ENCODE measurements at regions not wholly inside any gene's neighbourhood (a gene's known extent, or its start where the extent isn't known, plus 50 kb on each side); places are given as distances from the start of the nearest gene placed in this dataset.

DNA sequence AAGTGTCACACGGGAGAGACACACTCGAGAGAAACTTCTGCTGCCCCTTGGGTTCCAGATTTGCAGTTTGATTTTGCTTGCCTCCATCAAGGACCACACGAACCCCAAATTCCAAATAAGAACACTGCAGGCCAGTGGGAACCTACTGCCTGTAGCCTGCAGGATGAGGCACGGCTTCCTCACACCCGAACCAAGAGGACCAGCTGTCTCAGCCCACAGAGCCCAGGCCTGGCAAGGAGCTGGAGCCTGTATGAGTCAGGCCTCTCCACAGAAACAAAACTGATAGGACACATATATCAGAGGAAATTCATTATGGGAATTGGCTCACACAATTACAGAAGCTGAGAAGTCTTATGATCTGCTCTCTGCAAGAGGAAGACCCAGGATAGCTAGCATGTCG lies 188.1 kb upstream of the NSMCE3 start:
- no peak overlapping the region for H3K4me3 ChIP-seq (ENCODE audit: low read length in 2 of 2)
- H3K36me3 ChIP-seq (ENCODE audit: control insufficient read depth in 1 of 2, insufficient read depth in 2 of 2, low read length in 1 of 2): no peaks in the 10 kb centered on the region
- no peak overlapping the region for H3K27ac ChIP-seq (ENCODE audit: low read depth in 1 of 2, low read length in 2 of 2)
- ATAC-seq (ENCODE audit: low FRiP score) (no peak), DNase-seq (no peak)
- WGBS, 2 donors: 88 to 92% methylated on average over 6 of the region's 6 CpGs
- no peaks in the 10 kb centered on the region for H3K27me3 ChIP-seq (ENCODE audit: control insufficient read depth in 1 of 2, insufficient read depth in 2 of 2, low read length in 1 of 2)
- intact Hi-C loops (cut with DNase I): no loop called here
- H3K9me3 ChIP-seq (ENCODE audit: control insufficient read depth, low read length): no peaks in the 10 kb centered on the region
- no peaks in the 10 kb centered on the region for H3K4me1 ChIP-seq (ENCODE audit: control insufficient read depth in 1 of 2, insufficient read depth in 2 of 2, low read length in 2 of 2)

DNA sequence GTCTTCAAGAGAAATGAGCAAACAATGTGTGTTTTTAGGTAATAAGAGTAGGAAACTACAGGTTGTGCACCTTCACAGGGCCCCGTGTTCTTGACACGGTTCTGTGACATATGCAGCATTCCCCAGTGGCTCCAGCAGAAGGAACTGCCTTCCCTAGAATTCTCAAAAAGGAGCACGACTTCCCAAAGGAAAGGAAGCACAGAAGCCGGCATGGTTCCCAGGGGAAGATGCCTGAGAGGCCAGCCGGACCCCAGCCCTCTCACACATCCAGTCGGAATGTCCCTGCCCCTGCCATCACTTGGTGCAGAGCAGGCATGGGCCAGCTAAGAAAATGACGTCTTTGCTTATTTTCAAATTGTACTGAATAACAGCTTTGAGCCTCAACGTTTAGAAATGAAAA lies 187.3 kb upstream of the NSMCE3 start:
- no peaks in the 10 kb centered on the region for H3K36me3 ChIP-seq (ENCODE audit: control insufficient read depth in 1 of 2, insufficient read depth in 2 of 2, low read length in 1 of 2)
- no peaks in the 10 kb centered on the region for H3K27me3 ChIP-seq (ENCODE audit: control insufficient read depth in 1 of 2, insufficient read depth in 2 of 2, low read length in 1 of 2)
- WGBS, 2 donors: 48 to 62% methylated on average over 8 of the region's 8 CpGs
- H3K27ac ChIP-seq (ENCODE audit: low read depth in 1 of 2, low read length in 2 of 2): no peak overlapping the region
- H3K4me3 ChIP-seq (ENCODE audit: low read length in 2 of 2): no peak overlapping the region
- intact Hi-C loops (cut with DNase I): no loop called here
- ATAC-seq (ENCODE audit: low FRiP score) (no peak), DNase-seq (no peak)
- no peaks in the 10 kb centered on the region for H3K9me3 ChIP-seq (ENCODE audit: control insufficient read depth, low read length)
- no peaks in the 10 kb centered on the region for H3K4me1 ChIP-seq (ENCODE audit: control insufficient read depth in 1 of 2, insufficient read depth in 2 of 2, low read length in 2 of 2)

DNA sequence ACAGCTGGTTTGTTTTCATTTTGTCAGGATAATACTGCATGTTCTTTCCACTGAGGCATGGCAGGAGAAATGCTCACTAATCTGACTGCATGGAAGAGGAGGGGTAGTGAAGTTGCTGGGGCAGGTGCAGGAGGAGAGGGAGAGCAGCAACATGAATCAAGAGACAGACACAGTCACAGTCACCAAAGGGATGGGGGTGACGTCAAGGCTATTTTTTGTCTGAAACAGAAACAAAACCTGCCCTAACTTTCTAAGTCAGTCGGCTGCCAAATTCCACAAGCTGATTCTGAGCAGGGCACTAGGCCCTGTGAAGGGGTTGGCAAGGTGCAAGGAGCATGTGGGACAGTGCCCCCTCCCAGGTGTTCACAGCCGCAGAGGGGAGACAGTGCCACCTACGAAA lies 186.6 kb upstream of the NSMCE3 start:
- Histone ChIP-seq H3K4me1 (ENCODE audit: control insufficient read depth in 1 of 2, insufficient read depth in 2 of 2, low read length in 2 of 2) (no peaks in the 10 kb centered on the region), H3K4me3 (ENCODE audit: low read length in 2 of 2) (no peak overlapping the region), H3K36me3 (ENCODE audit: control insufficient read depth in 1 of 2, insufficient read depth in 2 of 2, low read length in 1 of 2) (no peaks in the 10 kb centered on the region), H3K27ac (ENCODE audit: low read depth in 1 of 2, low read length in 2 of 2) (no peak overlapping the region), H3K27me3 (ENCODE audit: control insufficient read depth in 1 of 2, insufficient read depth in 2 of 2, low read length in 1 of 2) (no peaks in the 10 kb centered on the region), H3K9me3 (ENCODE audit: control insufficient read depth, low read length) (no peaks in the 10 kb centered on the region)
- 50 to 55% methylated on average over 4 of the region's 4 CpGs for WGBS, 2 donors
- DNase-seq (no peak), ATAC-seq (ENCODE audit: low FRiP score) (no peak)
- intact Hi-C loops (cut with DNase I): no loop called here

DNA sequence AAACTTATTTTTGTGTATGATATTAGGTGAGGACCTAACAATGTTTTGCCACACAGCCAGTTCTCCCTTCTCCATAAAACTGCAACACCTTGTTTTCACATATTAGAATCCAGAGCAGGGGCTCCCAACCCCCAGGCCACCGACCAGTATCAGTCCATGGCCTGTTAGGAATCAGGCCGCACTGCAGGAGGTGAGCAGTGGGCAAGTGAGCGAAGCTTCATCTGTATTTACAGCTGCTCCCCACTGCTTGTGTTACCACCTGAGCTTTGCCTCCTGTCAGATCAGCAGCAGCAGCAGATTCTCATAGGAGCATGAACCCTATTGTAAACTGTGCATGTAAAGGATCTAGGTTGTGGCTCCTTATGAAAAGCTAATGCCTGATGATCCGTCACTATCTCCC lies 185.9 kb upstream of the NSMCE3 start:
- H3K27me3 ChIP-seq (ENCODE audit: control insufficient read depth in 1 of 2, insufficient read depth in 2 of 2, low read length in 1 of 2): no peaks in the 10 kb centered on the region
- WGBS, 2 donors: 92 to 96% methylated on average over 4 of the region's 4 CpGs
- intact Hi-C loops (cut with DNase I): no loop called here
- H3K9me3 ChIP-seq (ENCODE audit: control insufficient read depth, low read length): no peaks in the 10 kb centered on the region
- H3K4me3 ChIP-seq (ENCODE audit: low read length in 2 of 2): no peak overlapping the region
- ATAC-seq (ENCODE audit: low FRiP score) (no peak), DNase-seq (no peak)
- H3K4me1 ChIP-seq (ENCODE audit: control insufficient read depth in 1 of 2, insufficient read depth in 2 of 2, low read length in 2 of 2): no peaks in the 10 kb centered on the region
- no peak overlapping the region for H3K27ac ChIP-seq (ENCODE audit: low read depth in 1 of 2, low read length in 2 of 2)
- no peaks in the 10 kb centered on the region for H3K36me3 ChIP-seq (ENCODE audit: control insufficient read depth in 1 of 2, insufficient read depth in 2 of 2, low read length in 1 of 2)

DNA sequence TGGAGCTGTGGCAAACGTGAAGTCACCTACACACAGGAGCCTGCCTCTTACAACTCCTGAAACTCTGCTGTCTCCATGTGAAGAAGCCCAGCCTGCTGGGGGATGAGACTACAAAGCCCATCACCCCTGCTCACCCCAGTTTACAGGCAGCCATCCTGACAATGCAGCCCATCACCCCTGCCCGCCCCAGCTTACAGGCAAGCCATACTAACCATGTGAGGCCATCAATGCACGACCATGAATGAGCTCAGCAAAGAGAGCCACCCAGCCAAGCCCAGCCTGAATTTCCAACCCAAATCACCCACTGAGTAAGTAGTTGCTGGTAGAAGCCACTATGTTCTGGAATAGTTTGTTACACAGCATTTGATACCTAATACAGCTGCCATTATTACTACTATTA lies 185.4 kb upstream of the NSMCE3 start:
- WGBS, 2 donors: 84 to 87% methylated on average over 3 of the region's 3 CpGs
- Histone ChIP-seq H3K27ac (ENCODE audit: low read depth in 1 of 2, low read length in 2 of 2) (no peak overlapping the region), H3K36me3 (ENCODE audit: control insufficient read depth in 1 of 2, insufficient read depth in 2 of 2, low read length in 1 of 2) (no peaks in the 10 kb centered on the region), H3K27me3 (ENCODE audit: control insufficient read depth in 1 of 2, insufficient read depth in 2 of 2, low read length in 1 of 2) (no peaks in the 10 kb centered on the region), H3K4me3 (ENCODE audit: low read length in 2 of 2) (no peak overlapping the region), H3K4me1 (ENCODE audit: control insufficient read depth in 1 of 2, insufficient read depth in 2 of 2, low read length in 2 of 2) (no peaks in the 10 kb centered on the region), H3K9me3 (ENCODE audit: control insufficient read depth, low read length) (no peaks in the 10 kb centered on the region)
- intact Hi-C loops (cut with DNase I): no loop called here
- DNase-seq (no peak), ATAC-seq (ENCODE audit: low FRiP score) (no peak)

DNA sequence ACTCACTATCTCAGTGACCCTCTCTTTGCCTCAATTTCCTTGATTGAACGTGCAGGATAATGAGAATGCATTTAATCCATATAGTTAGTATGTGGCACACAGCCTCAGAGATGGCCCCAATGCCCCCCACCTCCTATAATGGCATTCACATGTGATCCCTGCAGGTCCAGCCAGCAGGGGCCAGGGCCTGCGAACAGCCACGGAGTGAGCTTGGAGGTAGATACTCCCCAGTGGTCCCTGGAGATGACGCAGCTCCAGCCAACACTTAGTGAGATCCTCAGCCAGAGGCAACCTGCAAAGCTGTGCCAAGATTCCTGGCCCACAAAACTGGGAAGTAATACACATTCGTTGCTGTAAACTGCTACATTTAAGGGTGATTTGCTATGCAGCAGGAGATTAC lies 184.9 kb upstream of the NSMCE3 start:
- 60 to 61% methylated on average over 5 of the region's 5 CpGs for WGBS, 2 donors
- H3K27me3 ChIP-seq (ENCODE audit: control insufficient read depth in 1 of 2, insufficient read depth in 2 of 2, low read length in 1 of 2): no peaks in the 10 kb centered on the region
- no peaks in the 10 kb centered on the region for H3K9me3 ChIP-seq (ENCODE audit: control insufficient read depth, low read length)
- ATAC-seq (ENCODE audit: low FRiP score) (no peak), DNase-seq (no peak)
- intact Hi-C loops (cut with DNase I): no loop called here
- no peak overlapping the region for H3K27ac ChIP-seq (ENCODE audit: low read depth in 1 of 2, low read length in 2 of 2)
- H3K36me3 ChIP-seq (ENCODE audit: control insufficient read depth in 1 of 2, insufficient read depth in 2 of 2, low read length in 1 of 2): no peaks in the 10 kb centered on the region
- H3K4me3 ChIP-seq (ENCODE audit: low read length in 2 of 2): no peak overlapping the region
- no peaks in the 10 kb centered on the region for H3K4me1 ChIP-seq (ENCODE audit: control insufficient read depth in 1 of 2, insufficient read depth in 2 of 2, low read length in 2 of 2)

DNA sequence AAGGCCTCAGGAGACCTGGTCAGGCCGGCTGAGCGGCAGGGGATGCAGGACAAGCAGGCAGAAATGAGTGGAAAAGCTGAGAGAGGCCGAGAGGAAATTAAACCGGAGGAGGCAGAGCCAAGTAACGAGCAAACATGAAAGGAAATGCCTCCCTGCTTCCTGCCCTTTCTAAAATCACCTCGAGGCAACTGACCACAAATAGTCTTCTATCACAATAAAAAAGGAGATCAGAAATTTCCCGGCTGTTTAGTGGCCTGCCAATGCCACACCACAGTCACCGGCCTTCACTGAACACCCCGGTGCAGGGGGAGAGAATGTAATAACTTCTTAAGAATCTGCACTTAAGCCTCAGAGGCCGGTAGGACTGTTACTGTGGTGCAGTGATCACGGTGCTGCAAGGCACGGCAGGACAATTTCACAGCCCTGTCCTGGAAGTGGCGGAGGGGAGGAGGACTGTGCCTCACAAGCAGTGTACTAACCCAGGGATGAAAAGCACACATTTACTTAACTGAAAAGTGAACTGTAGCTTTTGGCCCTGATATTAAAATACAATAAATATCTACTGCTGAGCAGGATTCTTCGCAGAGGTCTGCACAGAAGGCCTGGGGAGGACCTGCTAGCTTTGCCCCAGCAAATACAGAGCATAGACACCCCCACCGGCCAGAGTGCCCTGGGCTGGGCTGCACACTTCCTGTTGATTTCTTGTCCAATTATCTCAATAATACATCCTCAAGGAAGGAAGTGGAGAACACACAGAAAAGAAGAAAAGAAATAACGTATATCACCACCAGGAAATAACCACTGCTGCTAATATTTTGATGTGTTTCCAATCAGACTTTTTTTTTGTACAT lies 183.5 kb upstream of the NSMCE3 start:
- no peak overlapping the region for H3K27ac ChIP-seq (ENCODE audit: low read depth in 1 of 2, low read length in 2 of 2)
- H3K27me3 ChIP-seq (ENCODE audit: control insufficient read depth in 1 of 2, insufficient read depth in 2 of 2, low read length in 1 of 2): no peaks in the 10 kb centered on the region
- 56 to 64% methylated on average over 16 of the region's 16 CpGs for WGBS, 2 donors
- no peak overlapping the region for H3K4me3 ChIP-seq (ENCODE audit: low read length in 2 of 2)
- intact Hi-C loops (cut with DNase I): no loop called here
- no peaks in the 10 kb centered on the region for H3K4me1 ChIP-seq (ENCODE audit: control insufficient read depth in 1 of 2, insufficient read depth in 2 of 2, low read length in 2 of 2)
- DNase-seq (no peak), ATAC-seq (ENCODE audit: low FRiP score) (no peak)
- no peaks in the 10 kb centered on the region for H3K9me3 ChIP-seq (ENCODE audit: control insufficient read depth, low read length)
- no peaks in the 10 kb centered on the region for H3K36me3 ChIP-seq (ENCODE audit: control insufficient read depth in 1 of 2, insufficient read depth in 2 of 2, low read length in 1 of 2)

DNA sequence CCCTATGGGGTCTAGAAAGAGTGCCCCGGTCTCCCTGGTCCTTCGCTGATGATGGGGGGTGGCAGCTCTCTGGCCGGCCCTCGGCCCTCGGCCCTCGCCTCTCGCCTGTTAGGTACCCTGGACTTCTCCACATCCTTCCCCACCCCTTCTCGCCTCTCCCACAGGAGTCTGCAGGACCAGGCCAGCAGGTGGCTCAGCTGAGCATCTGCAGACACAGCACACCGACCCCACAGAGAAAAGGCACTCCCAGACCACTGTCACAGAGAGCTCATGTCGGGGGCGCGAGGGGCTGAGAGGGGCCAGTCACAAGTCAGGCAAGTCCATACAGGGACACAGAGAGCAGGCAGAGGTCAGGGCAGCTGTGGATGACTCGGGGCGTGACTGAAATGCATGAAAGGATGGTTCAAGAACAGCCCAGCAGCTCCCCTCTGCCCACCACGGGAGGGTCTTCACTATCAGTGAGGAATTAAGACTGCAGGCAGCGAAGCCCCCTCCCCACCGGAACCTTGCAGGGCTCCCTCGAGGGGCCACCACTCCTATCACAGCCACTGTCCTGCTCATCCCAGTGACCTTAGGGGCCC lies 181.7 kb upstream of the NSMCE3 start:
- ATAC-seq (ENCODE audit: low FRiP score) (peak; percentile 44), DNase-seq (peak in 1 of 2 donors; percentile 67)
- 47 to 51% methylated on average over 18 of the region's 18 CpGs for WGBS, 2 donors
- intact Hi-C loops (cut with DNase I): no loop called here
- no peaks in the 10 kb centered on the region for H3K9me3 ChIP-seq (ENCODE audit: control insufficient read depth, low read length)
- no peaks in the 10 kb centered on the region for H3K27me3 ChIP-seq (ENCODE audit: control insufficient read depth in 1 of 2, insufficient read depth in 2 of 2, low read length in 1 of 2)
- no peaks in the 10 kb centered on the region for H3K4me1 ChIP-seq (ENCODE audit: control insufficient read depth in 1 of 2, insufficient read depth in 2 of 2, low read length in 2 of 2)
- no peaks in the 10 kb centered on the region for H3K36me3 ChIP-seq (ENCODE audit: control insufficient read depth in 1 of 2, insufficient read depth in 2 of 2, low read length in 1 of 2)
- H3K4me3 ChIP-seq (ENCODE audit: low read length in 2 of 2): no peak overlapping the region
- H3K27ac ChIP-seq (ENCODE audit: low read depth in 1 of 2, low read length in 2 of 2): no peak overlapping the region

DNA sequence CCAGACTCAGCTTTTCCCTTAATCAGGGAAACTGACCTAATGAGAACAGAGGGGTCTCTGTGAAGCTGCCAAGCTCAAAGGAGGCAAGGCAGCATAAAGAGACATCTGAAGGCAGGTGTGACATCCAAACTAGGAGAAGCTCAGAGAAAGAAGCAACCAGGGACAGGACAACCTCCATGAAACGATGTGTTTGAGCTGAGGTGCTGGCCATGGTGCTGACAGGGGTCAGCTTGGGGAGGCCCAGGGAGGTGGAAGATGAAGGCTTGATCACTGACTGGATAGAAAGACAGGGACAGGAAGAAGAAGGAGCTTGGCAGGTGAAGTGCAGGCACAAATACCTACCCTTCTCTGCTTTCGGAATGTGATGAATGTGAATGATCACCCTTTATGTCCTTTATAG lies 179.5 kb upstream of the NSMCE3 start:
- no peaks in the 10 kb centered on the region for H3K4me1 ChIP-seq (ENCODE audit: control insufficient read depth in 1 of 2, insufficient read depth in 2 of 2, low read length in 2 of 2)
- no peaks in the 10 kb centered on the region for H3K9me3 ChIP-seq (ENCODE audit: control insufficient read depth, low read length)
- no peaks in the 10 kb centered on the region for H3K36me3 ChIP-seq (ENCODE audit: control insufficient read depth in 1 of 2, insufficient read depth in 2 of 2, low read length in 1 of 2)
- WGBS, 2 donors: 45 to 48% methylated on average over 2 of the region's 2 CpGs
- intact Hi-C loops (cut with DNase I): no loop called here
- DNase-seq (peak in 1 of 2 donors; percentile 16), ATAC-seq (ENCODE audit: low FRiP score) (no peak)
- no peak overlapping the region for H3K4me3 ChIP-seq (ENCODE audit: low read length in 2 of 2)
- H3K27ac ChIP-seq (ENCODE audit: low read depth in 1 of 2, low read length in 2 of 2): no peak overlapping the region
- H3K27me3 ChIP-seq (ENCODE audit: control insufficient read depth in 1 of 2, insufficient read depth in 2 of 2, low read length in 1 of 2): no peaks in the 10 kb centered on the region

Data from aorta (tissue), 5 donors.